GM19438 (cell line): ENCODE measurements at regions not wholly inside any gene's neighbourhood (a gene's known extent, or its start where the extent isn't known, plus 50 kb on each side); places are given as distances from the start of the nearest gene placed in this dataset.
A peak's percentile ranks its signal among the peaks of the same experiment; 100 is the strongest.

Source experiments
- ATAC-seq: cut with Tn5 transposase; IDR thresholded peaks from one replicate; pipeline ENCODE4 v1.9.1; 2021; ENCODE audit warnings: low read depth; ENCODE audit not compliant: unreplicated experiment

- no peak for ATAC-seq
Measured at GRCh38 chr1:87897481-87897880, 568.8 kb downstream of the LMO4 start.

- no peak for ATAC-seq
Measured at GRCh38 chr1:87898431-87898830, 569.8 kb downstream of the LMO4 start.

DNA sequence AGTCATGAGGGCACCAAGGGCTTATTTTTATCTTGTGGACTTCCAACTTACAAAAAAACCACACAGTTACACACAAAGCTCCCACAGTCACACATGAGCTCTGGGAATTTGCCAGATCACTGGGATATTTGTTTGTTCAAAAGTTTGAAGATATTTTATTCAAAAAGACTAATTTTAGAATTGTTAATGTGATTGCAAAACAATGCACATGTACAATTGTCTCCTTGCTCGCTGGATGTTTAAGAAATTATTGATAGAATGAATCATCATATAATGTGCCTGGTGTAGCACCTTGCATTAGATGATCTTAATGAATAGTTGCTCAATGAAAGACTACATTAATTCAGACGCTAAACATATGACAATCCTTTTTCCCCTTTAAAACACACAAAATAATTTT is 570.3 kb downstream of the LMO4 start:
- no peak for ATAC-seq

- no peak for ATAC-seq
Measured at GRCh38 chr1:87899746-87900145, 571.1 kb downstream of the LMO4 start.

GRCh38 chr1:87902830-87903229 is 574.1 kb downstream of the LMO4 start:
- ATAC-seq = peak; percentile 86

DNA sequence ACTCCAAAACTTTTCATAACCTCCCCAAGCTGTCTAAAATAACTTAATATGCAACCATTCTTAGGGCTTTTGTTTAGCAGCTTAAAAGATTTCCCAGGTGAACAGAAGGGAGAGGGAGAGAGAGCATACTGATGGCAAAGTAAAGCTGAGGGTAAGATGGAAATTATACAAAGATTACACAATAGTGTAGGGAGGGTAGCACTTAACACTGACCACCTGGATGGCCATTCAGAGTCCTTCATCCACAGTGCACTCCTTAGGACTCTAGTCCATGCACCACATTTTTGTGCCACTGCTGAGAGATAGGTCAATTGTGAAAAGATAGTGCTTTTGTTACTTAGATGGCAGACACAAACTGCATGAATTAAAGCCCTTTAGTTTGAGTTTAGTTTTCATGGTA is 574.6 kb downstream of the LMO4 start:
- ATAC-seq = no peak

DNA sequence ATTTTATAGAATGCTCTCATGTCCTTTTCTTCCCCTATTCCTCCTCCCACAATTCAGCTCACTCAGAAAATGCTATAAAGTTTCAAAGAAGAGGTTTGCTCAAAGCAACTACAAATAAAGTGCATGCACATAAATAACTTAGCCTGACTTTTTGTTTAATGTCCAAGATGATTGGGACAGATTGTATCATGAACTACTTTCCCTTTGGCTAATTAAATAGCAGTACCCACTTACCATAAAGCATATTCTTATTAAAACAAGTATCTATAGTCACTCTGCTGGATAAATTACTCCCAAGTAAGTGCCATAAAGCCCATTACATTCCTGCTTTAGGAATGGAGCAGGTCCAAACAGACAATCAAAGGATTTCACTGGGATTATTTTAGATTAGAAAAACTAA is 576.0 kb downstream of the LMO4 start:
- no peak for ATAC-seq

- ATAC-seq = no peak
Measured at GRCh38 chr1:87905651-87906050, 577.0 kb downstream of the LMO4 start.

DNA sequence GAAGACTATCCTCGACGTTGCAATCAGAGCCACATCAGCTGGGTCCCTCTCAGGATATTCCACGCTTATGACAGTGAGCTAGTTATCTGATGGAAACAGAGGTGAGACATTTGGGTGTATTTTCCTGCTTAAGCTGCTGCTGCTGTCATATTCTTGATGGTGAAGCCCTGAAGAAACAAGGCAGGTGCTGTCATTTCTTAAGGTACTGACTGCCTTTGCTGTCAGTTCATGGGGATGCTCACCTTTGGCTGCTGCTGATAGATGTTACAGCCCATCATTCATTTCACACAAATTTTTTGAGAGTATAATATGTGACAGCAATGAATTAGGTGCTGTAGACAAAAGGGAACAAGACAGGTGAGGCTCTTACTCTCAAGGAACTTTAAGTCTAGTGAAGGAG is 577.4 kb downstream of the LMO4 start:
- no peak for ATAC-seq

DNA sequence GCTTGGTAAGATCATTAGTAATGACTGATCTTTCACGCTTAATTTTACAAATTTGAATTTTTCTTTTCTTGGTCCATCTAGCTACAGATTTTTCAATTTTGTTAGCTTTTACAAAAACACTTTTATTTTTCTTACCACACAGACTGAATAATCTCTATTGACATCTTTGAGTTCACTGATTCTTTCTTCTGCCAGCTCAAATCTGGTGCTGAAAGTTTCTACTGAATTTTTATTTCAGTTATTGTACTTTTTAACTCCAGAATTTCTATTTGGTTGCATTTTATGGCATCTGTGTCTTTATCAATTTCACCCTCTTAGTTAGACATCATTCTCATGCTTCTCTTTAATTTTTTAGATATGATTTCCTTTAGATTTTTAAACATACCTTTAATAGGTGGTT is 584.7 kb downstream of the LMO4 start:
- ATAC-seq = no peak

DNA sequence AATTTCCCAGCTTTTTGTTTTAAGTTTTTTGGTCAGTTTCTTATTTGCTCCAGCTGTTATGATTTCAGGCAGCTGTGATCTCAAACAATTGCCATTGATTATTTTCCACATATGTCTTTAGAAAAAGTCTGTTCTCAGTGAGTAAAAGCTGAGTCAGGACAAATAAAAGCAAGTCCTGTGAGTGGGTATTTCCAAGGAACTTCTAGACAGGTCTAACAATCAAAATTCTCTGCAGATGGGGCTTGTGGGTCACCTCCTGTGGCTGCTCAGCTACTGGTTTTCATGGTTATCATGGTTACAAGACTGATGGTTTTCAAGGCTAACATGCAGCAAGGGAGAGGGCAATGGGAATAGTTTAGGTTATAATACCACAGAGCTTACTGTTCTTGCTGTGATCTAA is 585.7 kb downstream of the LMO4 start:
- no peak for ATAC-seq

GRCh38 chr1:87915771-87916170 is 587.1 kb downstream of the LMO4 start:
- no peak for ATAC-seq

GRCh38 chr1:87916965-87917364 is 588.3 kb downstream of the LMO4 start:
- no peak for ATAC-seq

- ATAC-seq = no peak
Measured at GRCh38 chr1:87918398-87918797, 589.7 kb downstream of the LMO4 start.

DNA sequence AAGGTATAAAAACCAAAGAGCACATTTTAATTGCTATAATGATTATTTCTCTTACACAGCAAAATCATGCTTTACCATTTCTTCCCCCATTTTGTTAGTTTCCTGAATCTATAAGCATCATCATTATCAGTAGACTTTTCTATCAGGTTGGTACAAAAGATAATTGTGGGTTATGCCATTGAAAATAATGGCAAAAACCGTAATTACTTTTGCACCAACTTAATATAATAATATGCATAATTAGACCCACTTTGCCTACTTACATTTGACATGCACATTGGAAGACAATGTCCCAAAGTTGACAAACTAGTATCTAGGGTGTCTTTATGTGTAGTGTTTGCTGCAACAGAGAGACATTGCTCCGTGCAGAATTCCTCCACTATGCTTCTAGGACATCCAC is 594.2 kb downstream of the LMO4 start:
- ATAC-seq = no peak

- ATAC-seq = no peak
Measured at GRCh38 chr1:87926131-87926830, 597.6 kb downstream of the LMO4 start.

- ATAC-seq = no peak
Measured at GRCh38 chr1:87926921-87927320, 598.2 kb downstream of the LMO4 start.

- ATAC-seq = no peak
Measured at GRCh38 chr1:87927391-87928280, 599.0 kb downstream of the LMO4 start.

DNA sequence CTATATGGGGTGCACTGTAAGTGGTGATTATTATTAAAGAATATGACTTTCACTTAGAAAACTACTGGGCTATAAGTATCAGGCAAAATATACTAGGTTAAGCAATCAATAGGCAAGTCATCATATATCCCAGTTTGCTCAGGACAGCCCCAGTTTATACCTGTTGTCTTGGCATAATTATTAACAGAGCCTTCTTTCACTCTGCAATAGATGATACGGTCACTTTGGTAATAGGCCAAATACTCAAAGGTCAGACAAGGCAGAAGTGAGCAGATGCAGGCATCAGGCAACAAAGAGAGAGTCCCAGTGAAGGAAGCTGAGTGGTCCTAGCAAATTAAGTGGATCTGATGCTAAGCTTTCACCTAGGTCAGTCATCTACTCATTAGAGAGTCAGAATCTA is 599.9 kb downstream of the LMO4 start:
- no peak for ATAC-seq

DNA sequence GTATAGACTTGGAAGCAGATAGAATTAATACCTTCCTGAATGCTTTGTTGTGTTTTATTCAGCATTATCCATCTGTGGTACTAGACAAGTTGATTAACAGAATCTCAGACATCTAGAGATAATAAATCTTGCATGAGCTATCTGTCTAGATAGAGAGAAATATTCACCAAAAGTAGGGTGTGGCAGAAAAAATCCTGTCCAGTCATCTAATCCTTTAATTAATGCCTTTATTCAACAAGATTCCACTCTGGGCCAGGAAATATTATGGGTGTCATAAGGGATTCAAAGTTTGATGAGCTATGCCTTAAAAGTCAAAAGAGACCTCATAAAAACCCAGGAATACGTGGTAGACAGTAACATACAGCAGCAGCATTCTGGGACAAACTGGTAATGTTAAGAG is 601.2 kb downstream of the LMO4 start:
- ATAC-seq = no peak

- no peak for ATAC-seq
Measured at GRCh38 chr1:87930796-87931195, 602.1 kb downstream of the LMO4 start.

GRCh38 chr1:87933171-87933570 is 604.5 kb downstream of the LMO4 start:
- no peak for ATAC-seq
